ENCODE measurements at regions not wholly inside any gene's neighbourhood (a gene's known extent, or its start where the extent isn't known, plus 50 kb on each side); places are given as distances from the start of the nearest gene placed in this dataset.
A peak's percentile ranks its signal among the peaks of the same experiment; 100 is the strongest.

DNA sequence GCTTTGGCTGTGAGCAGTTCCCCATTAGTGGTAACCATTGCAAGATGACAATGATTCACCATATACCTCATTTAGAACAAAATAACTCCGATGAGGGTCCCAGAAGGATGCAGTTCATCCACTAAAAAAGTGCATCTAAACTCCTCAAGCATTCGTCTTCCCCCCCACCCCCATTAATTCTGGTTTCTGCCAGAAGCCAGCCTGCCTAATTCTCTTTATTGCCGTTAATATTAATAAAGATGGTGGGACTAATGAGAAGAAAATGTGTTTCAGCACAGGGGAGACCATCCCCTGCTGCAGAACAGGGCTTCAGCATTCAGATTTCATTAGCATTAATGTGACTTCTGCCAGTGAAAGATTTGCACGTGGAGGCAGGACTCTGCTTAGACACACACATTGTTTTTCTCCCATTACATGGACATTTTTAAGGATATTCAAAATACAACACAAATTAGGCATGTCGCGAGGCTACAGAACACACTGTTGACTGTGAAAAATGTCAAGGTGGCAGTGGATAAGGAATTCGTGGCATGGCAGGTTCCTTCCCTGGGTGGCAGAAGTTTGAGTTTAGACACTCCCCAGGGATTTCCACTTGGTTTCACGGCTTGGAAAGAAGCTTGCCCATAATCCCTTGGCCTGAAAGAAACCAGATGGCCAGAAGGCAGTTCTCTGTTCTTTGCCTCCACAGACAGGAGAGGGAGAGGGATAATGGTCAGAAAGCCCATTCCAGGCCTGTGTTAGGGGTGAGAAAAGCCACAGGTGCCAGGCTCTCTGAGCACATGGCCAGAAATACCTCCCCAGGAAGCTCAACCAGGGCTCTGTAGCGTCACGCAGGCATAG lies 236.5 kb downstream of the FOXO1 start:
- no peak for DNase-seq (ENCODE audit: low spot score)

GRCh38 chr13:40432018-40432978 lies 234.1 kb downstream of the FOXO1 start:
- DNase-seq (ENCODE audit: low spot score): no peak

DNA sequence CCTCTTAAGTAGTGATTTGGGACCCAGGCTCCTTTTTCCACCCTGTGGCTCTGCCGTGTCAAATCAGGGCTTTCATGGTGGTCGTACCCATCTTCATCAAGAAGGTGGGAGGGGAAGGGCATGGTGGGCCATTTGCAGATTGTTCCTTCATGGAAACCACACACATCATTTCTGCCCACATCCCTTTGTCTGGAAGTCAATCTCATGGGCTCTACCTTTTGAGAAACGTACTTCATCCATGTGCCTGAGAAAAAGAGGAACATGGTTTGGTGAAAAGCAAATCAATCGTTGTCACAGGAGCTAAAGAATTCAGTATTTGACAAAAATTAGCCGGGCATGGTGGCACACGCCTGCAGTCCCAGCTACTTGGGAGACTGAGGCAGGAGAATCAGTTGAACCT lies 233.4 kb downstream of the FOXO1 start:
- no peak for DNase-seq (ENCODE audit: low spot score)

DNA sequence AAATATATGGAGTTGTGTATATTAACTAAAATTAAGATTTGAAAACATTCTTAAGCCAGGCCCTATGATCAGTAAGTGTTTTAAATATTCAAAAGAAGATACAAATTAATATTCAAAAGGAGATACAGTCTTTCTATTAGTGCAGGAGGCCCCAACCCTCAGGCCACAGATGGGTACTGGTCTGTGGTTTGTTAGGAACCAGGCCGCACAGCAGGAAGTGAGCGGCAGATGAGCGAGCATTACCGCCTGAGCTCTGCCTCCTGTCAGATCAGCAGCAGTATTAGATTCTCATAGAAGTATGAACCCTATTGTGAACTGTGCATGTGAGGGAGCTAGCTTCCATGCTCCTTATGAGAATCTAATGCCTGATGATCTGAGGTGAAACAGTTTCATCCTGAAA lies 232.9 kb downstream of the FOXO1 start:
- no peak for DNase-seq (ENCODE audit: low spot score)

- no peak for DNase-seq (ENCODE audit: low spot score)
These were observed 231.7 kb downstream of the FOXO1 start for GRCh38 chr13:40434516-40435397.

DNA sequence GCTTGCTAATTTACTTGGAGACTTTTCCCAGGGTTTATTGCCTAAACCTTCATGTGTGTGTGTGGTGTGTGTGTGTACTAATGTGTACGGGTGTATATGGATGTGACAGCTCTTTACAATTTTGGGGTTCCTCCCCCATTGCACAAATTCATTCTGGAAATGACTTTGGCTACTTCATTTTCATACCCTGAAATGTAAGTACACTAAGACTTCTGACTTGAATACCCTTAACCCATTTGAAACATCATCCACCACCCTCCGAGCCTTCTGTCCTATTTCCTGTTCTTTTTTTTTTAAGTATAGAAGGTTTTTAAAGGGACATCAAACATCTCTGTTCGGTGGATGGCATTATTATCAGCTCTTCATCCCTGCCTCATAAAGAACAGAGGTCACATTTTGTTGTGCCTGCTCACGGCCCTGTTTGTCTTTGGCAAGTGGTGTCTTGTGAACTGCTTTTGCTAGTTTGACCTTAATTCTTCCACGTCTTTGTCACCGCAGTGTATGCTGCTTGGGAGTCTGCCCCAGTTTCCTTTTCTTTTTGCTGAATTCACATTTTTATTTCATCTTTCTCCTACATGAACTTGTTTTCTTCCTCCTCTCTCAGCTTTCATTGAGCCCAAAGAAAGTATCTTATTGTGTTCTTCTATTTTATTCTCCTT lies 228.3 kb downstream of the FOXO1 start:
- DNase-seq (ENCODE audit: low spot score): no peak

DNA sequence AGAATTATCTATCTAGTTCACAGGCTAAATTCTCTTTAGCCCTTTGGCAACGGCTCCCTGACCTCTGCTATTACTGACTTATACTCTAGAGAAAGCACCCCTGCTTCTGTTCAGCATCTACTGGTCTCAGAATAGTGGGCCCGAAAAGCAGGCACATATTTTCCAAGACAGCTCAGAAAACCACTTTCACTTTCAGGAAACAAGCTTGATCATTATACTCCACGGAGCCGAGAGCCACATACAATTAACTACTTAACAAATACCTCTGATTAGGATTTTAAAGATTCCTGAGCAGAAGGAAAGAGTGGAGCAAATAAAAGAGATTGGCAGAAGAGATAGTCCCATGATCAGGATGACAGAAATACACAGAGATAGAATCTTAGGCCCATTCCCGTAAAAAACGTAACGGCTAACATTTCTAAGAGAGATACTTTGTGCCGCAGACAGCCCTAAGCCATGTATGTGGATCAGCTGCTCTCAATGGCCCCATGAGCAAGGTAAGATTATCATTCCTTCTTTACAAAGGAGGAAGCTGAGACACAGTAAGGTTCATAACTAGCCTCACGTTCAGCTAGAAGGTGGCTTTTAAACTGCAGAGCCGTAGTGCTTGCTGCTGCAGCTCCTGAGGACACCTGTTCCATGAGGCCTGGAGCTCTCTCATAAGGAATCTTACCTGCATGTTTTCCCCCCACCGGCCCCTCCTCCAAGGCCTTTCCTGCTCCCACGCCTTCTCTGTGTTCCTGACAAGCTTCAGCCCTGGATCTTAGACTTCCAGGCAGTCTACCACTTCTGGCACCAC lies 227.2 kb downstream of the FOXO1 start:
- peak; percentile 66 for DNase-seq (ENCODE audit: low spot score)

GRCh38 chr13:40439928-40440327 lies 226.5 kb downstream of the FOXO1 start:
- DNase-seq (ENCODE audit: low spot score): no peak

- DNase-seq (ENCODE audit: low spot score): peak; percentile 87
These were observed 225.2 kb downstream of the FOXO1 start for GRCh38 chr13:40440990-40441820.

GRCh38 chr13:40442231-40442630 lies 224.2 kb downstream of the FOXO1 start:
- no peak for DNase-seq (ENCODE audit: low spot score)

DNA sequence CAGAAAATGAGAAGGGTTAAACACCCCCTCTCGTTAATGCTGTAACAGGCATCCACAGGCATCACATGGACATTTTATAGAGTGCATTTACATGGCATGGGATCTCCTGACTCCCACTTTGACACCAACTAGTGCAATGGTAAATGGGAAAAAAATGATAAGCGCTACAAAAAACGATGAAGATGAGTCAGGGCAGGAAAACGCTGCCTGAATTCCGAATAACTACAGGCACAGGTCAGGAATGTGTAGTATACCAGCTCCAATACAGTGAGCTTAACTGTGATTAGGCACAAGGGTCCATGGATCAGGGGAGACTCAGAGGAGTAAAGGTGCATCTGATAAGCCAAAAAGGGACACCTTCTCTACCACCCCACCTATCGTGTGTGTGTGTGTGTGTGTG lies 223.6 kb downstream of the FOXO1 start:
- DNase-seq (ENCODE audit: low spot score): no peak

DNA sequence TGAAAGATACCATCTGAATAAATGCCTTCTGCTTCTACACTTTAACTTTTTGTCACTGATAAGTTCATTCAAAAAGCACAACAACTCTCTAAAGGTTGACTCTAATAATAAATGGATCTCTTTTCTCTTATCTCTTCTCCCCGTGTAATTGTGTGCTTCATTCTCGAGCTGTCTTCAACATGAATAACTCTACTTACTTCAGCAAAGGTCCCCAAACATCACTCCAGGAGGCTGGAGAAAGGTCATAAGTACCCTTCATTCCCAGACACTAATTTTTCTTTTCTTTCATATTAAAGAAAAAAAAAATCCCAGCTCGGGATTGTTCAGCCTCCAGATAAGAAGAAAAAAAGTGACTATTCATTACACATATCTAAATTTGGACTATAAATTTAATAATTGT lies 222.2 kb downstream of the FOXO1 start:
- no peak for DNase-seq (ENCODE audit: low spot score)

DNA sequence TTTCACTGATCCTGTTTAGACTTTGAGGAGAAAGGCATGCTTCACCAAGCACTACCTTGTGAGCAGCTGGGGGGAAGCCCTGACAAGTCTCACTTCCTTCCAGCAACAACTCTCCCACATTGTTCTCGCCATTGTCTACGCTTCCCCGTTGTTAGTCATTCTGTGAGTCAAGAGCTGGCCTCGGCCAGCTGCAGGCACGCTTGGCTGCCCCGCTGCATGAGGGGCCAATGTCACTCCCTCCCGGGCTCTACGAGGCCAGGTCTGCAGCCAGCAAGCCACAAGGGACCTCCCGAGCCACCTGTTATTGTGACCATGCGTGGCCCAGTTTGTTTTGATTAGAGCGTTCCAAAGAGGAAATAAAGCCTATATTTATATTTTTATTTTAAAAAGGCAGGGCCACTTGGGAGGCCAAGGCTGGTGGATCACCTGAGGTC lies 220.9 kb downstream of the FOXO1 start:
- peak; percentile 54 for DNase-seq (ENCODE audit: low spot score)

GRCh38 chr13:40446365-40446764 lies 220.1 kb downstream of the FOXO1 start:
- no peak for DNase-seq (ENCODE audit: low spot score)

DNA sequence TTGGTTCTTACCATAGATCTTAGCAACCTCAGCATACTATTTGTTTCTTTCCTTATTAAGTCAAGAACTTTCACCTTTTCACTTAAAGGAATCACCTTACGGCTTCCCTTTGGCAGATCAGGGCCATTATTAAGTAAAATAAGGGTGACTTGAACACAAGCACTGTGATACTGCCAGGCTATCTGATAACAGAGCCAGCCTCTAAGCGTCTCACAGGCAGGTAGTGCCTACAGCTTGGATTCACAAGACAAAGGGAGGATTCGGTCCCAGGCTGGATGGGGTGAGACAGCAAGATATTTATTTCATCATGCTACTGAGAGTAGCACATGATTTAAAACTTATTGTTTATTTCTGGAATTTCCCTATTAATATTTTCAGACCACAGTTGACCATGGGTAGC lies 218.6 kb downstream of the FOXO1 start:
- no peak for DNase-seq (ENCODE audit: low spot score)

DNA sequence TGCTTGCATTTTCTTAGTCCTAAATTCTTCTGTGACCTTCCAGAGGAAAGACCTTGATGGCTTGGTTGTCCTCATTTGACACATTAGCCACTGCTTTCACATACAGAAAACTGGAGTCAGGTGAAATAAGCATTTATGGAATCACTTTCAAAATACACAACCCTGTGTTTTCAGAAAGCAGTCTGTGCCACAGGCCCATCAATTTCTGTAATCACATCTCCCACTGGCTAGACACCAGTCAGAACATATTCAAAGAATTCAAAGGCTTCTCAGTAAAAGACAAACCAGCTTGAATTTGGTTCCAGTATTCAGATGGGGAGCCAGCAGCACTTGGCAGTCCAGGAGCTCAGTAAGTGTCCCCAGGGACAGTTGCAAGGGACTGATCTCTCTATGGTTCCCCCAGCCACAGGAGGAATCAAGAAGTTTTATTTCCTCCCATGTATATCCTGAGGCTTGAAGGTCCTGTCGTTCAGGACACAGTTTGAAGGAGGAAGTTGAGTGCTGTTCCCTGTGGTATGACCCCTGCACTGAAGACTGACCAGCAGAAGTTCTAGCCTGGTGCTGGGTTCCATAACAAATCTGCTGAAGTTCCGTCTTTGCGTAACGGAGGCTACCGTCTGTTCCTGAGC lies 214.3 kb downstream of the FOXO1 start:
- DNase-seq (ENCODE audit: low spot score): peak; percentile 51

DNA sequence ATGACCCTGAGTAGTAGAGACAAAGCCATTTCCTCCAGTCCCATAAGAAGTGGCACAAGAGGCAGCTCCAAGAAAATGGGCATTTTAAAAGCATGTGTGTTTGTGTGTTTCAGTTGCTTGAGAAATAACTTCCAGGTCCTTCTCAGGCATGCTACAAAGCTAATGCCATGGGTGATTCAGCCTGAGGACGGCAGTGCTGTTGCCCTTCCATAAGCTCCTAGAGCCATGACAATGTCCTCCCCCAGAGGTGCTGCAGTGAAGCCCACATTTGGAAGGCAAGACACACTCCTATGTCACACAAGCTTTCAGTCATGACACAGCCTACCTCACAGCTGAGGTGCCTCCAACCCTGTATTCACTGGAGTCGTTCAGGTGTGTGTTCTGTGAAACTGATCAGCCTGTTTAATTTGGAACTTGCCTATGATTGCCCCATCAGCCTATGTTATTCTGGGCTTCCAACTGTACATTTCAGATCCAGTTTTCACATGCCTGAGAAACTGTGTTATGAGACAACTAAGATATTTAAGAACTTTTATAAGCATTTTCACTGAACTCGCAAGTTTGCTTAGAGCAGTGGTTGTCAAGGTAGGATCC lies 213.6 kb downstream of the FOXO1 start:
- no peak for DNase-seq (ENCODE audit: low spot score)

DNA sequence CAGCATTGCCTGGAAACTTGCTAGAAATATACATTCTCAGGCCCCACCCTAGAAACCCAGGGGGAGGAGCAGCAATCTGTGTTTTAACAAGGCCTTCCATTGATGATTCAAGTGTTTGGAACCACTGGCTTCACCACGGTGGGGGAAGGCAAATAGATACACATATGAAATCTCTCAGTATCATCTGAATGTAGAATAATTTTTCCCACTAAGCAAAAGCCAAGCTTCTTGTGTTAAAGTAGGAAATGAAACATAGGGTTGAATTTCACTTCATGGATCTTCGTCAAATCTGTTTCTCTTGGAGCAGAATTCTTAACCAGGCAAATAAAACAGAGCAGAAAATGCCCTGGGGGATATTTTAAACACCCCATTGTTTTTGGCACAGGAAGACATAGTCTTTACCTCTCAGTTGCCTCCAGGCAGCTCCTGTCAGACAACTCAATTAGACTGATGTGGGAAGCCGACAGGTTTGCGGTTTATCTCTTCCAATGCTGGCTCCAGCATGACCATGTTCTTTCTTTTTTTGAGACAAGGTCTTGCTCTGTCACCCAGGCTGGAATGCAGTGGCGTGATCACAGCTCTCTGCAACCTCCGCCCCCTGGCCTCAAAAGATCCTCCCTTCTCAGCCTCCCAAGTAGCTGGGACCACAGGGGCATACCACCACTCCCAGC lies 213.0 kb downstream of the FOXO1 start:
- no peak for DNase-seq (ENCODE audit: low spot score)
